ENCODE measurements at regions not wholly inside any gene's neighbourhood (a gene's known extent, or its start where the extent isn't known, plus 50 kb on each side); places are given as distances from the start of the nearest gene placed in this dataset.
A peak's percentile ranks its signal among the peaks of the same experiment; 100 is the strongest.

DNA sequence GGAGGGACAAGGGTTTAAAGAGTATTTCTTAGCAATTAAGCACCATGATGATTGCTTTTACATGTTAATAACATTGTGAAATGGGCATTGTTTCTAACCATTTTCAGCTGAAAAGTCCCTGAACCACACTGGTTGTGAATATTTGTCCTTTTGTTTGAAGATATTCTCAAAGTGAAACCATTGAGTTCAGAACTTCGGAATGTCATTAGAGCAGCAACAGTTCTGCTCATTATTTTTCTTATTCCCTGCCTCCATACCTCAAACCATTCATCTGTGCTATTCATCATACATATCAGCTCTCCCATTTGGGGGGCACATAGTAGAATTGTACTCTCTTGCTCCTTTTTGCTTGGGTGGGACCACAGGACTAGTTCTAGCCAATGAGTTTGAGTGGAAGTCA is 553.0 kb upstream of the ZNF462 start:
- DNase-seq = no peak

GRCh38 chr9:106310782-106311181 is 552.2 kb upstream of the ZNF462 start:
- DNase-seq = peak in 1 of 58 donors; percentile 4

GRCh38 chr9:106312906-106313305 is 550.1 kb upstream of the ZNF462 start:
- DNase-seq = no peak

DNA sequence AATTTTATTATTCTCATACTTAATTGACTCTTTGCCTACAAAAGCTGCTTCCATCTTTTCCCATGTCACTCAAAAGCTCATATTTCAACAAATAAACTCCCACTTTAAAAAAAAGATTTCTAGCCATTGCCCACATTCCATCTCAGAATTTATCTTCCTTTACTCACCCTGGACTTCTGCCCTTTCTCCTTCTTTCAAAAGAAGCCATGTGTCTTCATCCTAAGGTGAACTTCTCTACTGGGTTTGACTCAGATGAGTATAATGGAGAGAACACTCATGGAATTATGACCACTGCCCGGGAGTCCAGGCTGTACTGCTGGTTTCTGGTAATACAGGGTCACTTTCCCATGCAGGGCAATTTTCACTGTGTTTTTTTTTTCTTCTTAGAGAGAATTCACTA is 548.5 kb upstream of the ZNF462 start:
- DNase-seq = no peak

GRCh38 chr9:106321394-106322180 is 541.4 kb upstream of the ZNF462 start:
- no peak for DNase-seq

DNA sequence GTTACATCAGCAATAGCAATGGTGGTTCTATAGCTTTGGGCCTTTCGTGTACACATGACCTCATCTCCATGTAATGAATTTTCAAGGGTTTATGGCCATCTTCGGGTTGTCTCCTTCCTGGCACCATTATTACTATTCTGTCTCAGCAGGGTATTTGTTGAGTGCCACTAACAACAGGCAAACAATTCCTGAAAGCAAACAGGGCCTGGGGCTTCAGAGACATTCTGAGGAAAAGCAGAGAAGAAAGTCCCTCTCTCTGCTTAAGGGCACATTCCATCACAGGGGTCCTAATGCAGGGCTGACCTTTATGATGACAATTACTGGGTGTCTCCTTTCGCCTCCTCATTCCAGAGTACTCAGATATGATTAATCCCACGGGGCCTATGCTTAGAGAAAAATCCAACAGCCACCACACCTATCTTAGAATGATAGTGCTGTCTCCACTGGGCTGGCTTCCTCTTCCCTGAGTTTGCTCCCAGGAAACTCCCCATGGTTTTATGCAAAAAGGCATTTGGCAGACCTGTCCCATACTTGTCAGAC is 540.2 kb upstream of the ZNF462 start:
- no peak for DNase-seq

DNA sequence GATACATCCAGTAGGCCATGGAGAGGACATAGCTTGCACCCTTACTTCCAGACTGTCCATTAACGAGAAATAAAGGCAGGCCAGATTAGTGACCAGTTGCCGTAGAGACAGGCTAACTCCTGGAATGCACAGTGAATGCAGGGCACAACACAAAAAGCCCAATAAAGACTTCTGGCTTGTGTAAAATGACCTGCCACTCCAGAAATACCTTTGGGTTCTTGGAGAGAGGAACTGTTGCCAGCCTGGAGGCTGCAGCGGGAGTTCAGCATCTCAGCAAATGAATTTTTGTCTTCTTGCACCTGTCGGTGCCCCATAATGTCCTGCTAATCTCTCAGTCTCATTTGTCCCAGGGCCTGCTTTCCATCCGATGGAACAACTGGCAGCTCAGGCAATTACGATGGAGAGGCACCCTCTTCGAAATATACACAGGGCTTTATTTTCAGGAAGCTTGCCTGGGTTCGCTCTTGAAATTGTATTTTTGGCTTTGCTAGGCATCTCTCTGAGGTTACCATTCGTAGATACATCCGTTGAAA is 538.8 kb upstream of the ZNF462 start:
- DNase-seq = peak in 3 of 58 donors; percentile 14 to 25 (median 20)

GRCh38 chr9:106324591-106325280 is 538.2 kb upstream of the ZNF462 start:
- peak in 16 of 58 donors; percentile 1 to 60 (median 9) for DNase-seq

DNA sequence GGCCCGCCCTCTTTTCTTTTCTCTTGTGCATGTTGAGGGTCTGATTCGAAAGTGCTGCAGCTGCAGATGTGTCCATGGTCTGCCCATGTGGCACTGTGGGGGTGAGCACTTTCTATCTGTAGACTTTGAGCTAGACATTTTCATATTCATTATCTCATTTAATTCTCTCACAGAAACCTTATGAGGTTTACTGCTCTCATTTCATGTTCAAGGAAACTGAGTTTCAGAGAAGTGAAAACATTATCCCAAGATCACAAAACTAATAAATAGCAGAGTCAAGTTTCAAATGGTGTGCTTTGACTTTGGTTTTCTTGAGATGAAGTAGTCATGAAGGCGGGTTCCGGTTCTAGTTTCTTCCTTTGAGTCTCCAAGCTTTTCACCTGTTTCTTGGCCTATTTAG is 536.5 kb upstream of the ZNF462 start:
- no peak for DNase-seq

GRCh38 chr9:106333481-106333880 is 529.5 kb upstream of the ZNF462 start:
- DNase-seq = no peak

DNA sequence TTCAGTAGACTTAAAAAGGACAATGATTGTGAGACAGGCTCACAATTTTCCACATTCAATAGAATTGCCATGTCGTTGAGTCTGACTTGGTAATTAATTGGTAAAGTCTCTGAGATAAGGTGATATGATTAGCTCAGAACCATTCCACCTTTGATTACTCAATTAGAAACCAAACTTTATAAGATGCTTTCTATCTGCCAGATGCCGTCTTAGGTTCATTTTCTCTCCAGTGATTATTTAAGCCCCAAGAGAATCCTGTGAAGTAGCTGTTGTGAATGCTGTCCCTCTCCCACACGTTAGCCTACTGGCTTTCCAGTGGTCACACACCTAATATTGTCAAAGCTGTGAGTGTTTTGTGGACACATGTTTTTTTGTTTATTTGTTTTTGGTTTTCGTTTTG is 528.9 kb upstream of the ZNF462 start:
- DNase-seq = no peak

- no peak for DNase-seq
These were observed 523.1 kb upstream of the ZNF462 start for GRCh38 chr9:106339882-106340281.

DNA sequence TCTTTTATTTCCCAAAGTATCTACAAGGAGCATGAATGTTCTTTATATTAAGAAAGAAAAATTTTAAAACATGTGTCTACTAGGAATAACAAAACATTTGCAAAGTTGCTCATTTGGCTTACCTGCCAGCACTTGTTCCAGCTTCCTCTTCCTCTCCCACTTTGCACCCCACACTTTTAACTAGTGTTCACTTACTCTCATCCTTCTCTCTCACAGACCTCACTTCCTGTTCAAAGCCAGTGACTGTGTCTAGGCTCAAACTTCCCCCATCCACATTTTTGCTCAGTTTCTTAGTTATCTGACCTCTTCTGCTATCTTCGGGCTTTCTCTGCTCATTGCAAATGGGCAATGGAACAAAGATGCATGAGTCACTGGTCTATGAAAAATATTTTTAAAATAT is 512.2 kb upstream of the ZNF462 start:
- DNase-seq = no peak

GRCh38 chr9:106356924-106357323 is 506.0 kb upstream of the ZNF462 start:
- no peak for DNase-seq

DNA sequence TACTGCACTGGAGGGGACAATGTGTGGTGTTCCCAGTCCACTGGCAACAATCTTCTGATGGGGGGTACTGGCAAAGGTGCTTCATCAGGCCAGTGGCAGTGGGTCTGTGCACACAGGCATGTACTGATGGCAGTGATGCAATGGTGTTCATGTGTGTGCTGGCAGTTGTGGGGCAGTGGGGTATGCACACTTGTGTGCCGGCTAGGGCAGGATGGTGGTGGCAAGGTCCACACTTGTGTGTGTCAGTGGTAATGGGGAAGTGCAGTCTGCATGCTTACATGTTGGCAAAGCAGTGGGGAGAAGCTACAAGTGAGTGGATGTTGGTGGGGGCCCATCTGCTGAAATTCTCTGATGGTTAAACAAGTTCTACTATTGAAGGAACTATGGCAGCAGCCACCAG is 504.6 kb upstream of the ZNF462 start:
- no peak for DNase-seq

GRCh38 chr9:106376689-106377088 is 486.3 kb upstream of the ZNF462 start:
- DNase-seq = no peak

DNA sequence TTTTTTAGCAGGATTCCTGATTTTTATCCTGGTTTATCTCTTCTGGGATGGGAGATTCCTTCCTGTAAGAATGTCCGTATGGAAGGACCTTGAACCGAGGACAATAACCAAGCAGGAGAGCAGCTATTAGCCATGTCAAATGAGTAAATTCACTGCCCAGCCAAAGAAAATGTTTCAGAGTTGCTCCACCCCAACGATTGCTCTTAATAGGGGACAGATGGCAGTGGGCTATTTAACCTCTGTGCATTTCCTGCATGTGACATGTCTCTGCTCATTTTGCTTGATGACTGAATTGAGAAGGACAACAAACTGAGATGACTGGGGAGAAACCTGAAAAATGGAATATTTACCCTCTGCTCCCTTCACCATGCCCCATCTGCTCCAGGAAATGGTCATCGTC is 479.9 kb upstream of the ZNF462 start:
- DNase-seq = no peak

- no peak for DNase-seq
These were observed 475.0 kb upstream of the ZNF462 start for GRCh38 chr9:106387965-106388364.

GRCh38 chr9:106393226-106393625 is 469.7 kb upstream of the ZNF462 start:
- no peak for DNase-seq

DNA sequence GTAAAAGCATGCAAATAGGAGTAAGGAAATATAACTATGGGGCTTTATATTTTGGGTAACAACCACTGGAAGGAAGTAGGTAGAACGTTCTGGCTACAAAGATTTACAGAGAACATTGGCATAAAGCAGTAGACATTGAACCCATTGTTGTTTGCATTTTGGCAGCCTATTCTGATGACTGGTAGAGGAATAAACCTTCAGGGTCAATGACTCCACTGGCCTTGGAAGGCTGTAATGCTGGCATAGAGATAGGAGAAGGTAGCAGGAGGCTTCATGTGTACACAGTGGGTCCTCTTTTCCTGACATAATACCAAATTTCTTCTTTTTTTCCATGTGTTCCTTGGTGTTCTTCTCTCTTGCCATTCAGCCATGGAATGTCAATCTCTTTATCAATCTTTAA is 462.8 kb upstream of the ZNF462 start:
- no peak for DNase-seq

GRCh38 chr9:106400950-106401349 is 462.0 kb upstream of the ZNF462 start:
- DNase-seq = no peak

DNA sequence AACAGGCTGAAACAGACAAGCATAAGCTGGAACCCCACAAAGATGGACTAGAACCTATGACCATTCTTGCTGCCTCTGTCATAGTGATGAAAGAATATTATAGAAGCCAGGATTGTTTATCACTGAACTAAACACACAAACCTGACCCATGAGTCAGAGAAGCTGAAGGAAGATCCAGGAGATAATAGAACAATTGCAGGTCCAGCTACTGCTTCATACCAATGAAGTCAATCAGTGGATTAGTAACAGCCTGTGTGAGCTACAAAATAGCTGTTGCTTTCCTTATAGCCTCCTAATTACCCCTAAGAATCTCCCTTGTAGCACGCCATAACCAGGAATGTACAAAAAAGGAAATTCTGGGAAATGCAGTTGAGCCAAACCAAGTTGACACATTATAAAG is 459.9 kb upstream of the ZNF462 start:
- DNase-seq = no peak

- no peak for DNase-seq
These were observed 458.8 kb upstream of the ZNF462 start for GRCh38 chr9:106404137-106404536.

All from anterior cingulate cortex (tissue), 58 donors.